Lower leg skin (tissue), 4 donors: ENCODE measurements at regions not wholly inside any gene's neighbourhood (a gene's known extent, or its start where the extent isn't known, plus 50 kb on each side); places are given as distances from the start of the nearest gene placed in this dataset.

ENCODE experiments used
- DNase-seq, 2 donors: peaks; one replicate each; pipeline ENCODE4 v3.0.0-alpha.2; 2019; ENCODE audit warnings: low spot score in 2 of 2
- H3K4me3 ChIP-seq: fragments of 200-600 bp; sonication (generic); 2 replicates; pipeline ENCODE4 v1.5.1; 2017; ENCODE audit warnings: mild to moderate bottlenecking, low read depth; ENCODE audit not compliant: poor library complexity, severe bottlenecking
- POLR2A ChIP-seq, 2 donors: fragments of 450-650 bp; IDR thresholded peaks; one replicate each; pipeline ENCODE4 v1.6.1; 2016 to 2017; ENCODE audit warnings: antibody characterized with exemption in 2 of 2, mild to moderate bottlenecking in 1 of 2, moderate library complexity in 1 of 2
- WGBS, 2 donors: methylation state at CpG; one replicate each; pipeline ENCODE4 v1.1.5; 2018; 5-methylcytosine and 5-hydroxymethylcytosine counted together
- intact Hi-C: fragments of 100-400 bp; cut with DNase I; formaldehyde crosslinking; loops from one replicate; pipeline ENCODE4 v1.15.0; 2023; ENCODE audit warnings: low total_unique reads
- TF ChIP-seq, protein P1 (sequence below), 3 donors: fragments of 450-650 bp; IDR thresholded peaks; one replicate each; pipeline ENCODE4 v1.5.1; 2016; ENCODE audit warnings: antibody characterized with exemption in 3 of 3, mild to moderate bottlenecking in 3 of 3, moderate library complexity in 2 of 3

DNA sequence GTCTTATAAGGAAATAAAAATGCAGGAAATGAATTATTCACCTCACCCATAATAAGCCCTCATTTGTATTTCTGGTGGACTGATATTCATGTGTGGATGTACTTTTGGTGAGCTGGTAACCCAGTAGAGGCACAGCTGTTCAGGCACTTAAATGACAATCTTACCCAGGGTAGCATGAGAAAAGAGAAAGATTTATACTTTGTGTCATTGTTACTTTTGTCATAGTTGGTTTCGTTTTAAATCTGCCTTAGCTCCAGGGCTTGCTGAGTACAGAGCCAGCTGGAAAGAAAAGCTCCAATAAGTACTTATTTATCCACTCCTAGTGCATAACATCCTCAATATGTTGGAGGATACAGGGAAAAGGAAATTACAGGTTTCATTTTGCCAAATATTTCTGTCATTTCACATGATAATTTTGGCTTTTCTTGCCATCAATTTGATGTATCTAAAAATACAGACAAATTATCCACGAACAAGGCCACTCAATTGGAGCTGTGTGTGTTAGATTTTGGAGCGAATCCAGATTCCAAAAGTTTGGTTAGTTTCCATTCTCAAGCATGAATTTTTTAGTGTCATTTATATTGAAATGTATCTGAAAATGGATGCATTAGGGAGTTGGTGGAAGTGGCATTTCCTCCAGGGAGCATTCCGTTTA, 1276.1 kb upstream of the FAM98A start:
- intact Hi-C loops, result no loop called here
- no peak for DNase-seq

DNA sequence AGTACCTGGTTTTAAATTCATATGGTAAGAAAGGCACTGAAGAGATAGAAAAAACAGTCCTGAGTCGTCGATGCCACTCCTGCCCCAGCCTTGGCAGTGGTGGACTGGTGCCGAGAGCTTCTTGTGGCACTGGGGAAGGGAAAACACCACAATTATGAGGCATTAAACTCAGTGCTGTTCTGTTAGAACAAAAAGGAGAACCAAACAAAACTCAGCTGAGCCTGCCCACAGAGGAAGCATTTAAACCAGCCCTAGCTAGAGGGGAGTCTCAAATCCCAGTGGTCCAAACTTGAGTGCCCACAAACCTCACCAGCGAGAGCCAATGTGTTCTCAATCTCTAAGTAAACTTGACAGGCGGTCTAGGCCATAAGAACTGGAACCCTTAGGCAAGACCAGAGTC, 1254.5 kb upstream of the FAM98A start:
- no peak overlapping the region for H3K4me3 ChIP-seq
- WGBS, 2 donors, result 82 to 83% methylated on average over 5 of the region's 5 CpGs
- DNase-seq, result no peak
- intact Hi-C loops, result no loop called here
- TF ChIP-seq, protein P1, sequence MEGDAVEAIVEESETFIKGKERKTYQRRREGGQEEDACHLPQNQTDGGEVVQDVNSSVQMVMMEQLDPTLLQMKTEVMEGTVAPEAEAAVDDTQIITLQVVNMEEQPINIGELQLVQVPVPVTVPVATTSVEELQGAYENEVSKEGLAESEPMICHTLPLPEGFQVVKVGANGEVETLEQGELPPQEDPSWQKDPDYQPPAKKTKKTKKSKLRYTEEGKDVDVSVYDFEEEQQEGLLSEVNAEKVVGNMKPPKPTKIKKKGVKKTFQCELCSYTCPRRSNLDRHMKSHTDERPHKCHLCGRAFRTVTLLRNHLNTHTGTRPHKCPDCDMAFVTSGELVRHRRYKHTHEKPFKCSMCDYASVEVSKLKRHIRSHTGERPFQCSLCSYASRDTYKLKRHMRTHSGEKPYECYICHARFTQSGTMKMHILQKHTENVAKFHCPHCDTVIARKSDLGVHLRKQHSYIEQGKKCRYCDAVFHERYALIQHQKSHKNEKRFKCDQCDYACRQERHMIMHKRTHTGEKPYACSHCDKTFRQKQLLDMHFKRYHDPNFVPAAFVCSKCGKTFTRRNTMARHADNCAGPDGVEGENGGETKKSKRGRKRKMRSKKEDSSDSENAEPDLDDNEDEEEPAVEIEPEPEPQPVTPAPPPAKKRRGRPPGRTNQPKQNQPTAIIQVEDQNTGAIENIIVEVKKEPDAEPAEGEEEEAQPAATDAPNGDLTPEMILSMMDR (IDR thresholded peaks at IDR 0.05), result no peak
- TF ChIP-seq POLR2A (IDR thresholded peaks at IDR 0.05), result no peak

More for the DNA sequence above, 1276.1 kb upstream of the FAM98A start:
- TF ChIP-seq, protein P1 (IDR thresholded peaks at IDR 0.05), result no peak
- TF ChIP-seq POLR2A (IDR thresholded peaks at IDR 0.05), result no peak
- H3K4me3 ChIP-seq, result no peak overlapping the region
- 35 to 36% methylated on average over 4 of the region's 4 CpGs for WGBS, 2 donors

DNA sequence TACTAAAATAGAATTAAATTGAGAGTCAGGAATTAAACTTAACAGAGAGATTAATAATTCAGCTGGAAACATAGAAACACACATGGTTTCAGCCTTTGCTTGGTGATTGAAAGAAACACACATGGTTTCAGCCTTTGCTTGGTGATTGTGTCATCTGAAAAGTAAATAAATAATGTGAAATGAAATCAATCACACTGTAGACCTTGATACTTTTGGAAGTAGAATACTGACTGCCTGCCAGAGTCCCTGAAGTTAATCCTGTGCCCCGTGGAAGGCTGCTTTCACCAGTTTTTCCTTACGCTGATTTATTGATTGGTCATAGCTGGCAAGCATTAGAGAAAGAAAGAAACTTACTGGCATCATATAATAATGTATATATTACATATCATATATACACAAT, 1252.7 kb upstream of the FAM98A start:
- DNase-seq, result no peak
- intact Hi-C loops, result no loop called here
- WGBS, 2 donors, result 81 to 88% methylated on average over 2 of the region's 2 CpGs

DNA sequence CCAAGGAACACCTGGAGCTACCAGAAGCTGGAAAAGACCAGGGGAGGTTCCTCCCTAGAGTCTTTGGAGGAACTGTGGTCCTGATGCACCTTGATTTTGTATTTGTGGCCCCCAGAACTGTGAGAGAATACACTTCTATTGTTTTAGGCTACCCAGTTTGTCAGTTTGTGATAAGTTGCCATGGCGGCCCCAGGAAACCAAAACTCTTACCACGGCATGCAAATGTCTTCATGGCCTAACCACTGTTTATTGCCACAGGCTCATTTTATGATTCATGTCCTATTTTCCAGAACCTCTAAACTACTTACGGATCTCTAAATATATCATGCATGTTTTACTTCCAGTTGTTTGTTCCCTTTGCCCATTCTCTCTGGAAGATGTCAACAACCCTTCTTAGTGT, 1250.7 kb upstream of the FAM98A start:
- 66 to 81% methylated on average over 3 of the region's 3 CpGs for WGBS, 2 donors
- no peak for DNase-seq
- intact Hi-C loops, result no loop called here
- TF ChIP-seq, protein P1 (IDR thresholded peaks at IDR 0.05), result no peak
- no peak for TF ChIP-seq POLR2A (IDR thresholded peaks at IDR 0.05)
- no peak overlapping the region for H3K4me3 ChIP-seq

More for the DNA sequence above, 1252.7 kb upstream of the FAM98A start:
- TF ChIP-seq POLR2A (IDR thresholded peaks at IDR 0.05), result no peak
- TF ChIP-seq, protein P1 (IDR thresholded peaks at IDR 0.05), result no peak
- no peak overlapping the region for H3K4me3 ChIP-seq

DNA sequence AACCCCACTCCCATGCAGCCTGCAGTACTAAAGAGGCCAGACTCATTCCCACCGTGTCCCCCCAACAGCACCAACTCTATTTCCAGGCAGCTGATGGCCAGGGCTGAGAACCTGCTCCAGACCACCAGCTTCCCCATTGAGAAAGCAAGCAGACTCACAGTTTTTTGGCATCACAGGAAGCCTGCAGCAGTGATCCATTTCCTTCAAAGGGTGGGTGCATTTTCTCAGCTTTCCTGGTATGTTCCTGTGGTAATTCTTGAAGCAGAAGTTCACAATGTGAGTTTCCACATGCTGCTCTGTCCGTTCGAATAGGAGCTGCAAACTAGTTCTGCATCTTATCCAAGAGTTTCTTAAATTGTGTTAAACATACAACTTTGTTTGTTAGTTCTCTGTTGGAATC, 1249.6 kb upstream of the FAM98A start:
- no peak overlapping the region for H3K4me3 ChIP-seq
- intact Hi-C loops, result no loop called here
- 64 to 80% methylated on average over 3 of the region's 3 CpGs for WGBS, 2 donors
- no peak for DNase-seq
- TF ChIP-seq POLR2A (IDR thresholded peaks at IDR 0.05), result no peak
- TF ChIP-seq, protein P1 (IDR thresholded peaks at IDR 0.05), result no peak

DNA sequence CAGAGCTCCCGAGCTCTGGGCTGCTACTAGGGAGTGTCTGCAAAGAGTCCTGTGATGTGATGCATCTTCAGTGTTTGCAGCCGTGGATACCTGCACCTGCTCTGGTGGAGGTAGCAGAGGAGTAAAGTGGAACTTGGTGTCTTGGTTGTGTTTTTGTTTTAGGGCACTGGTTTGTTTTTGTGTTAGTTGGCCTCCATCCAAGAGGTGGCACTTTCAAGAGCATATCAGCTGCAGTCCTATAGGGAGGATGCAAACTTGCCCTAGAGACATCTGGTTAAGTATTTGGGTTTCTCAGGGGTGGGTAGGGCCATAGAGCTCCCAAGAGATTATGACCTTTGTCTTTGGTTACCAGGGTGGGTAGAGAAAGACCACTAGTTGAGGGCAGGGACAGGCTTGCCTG, 1249.0 kb upstream of the FAM98A start:
- DNase-seq, result no peak
- intact Hi-C loops, result no loop called here
- no peak overlapping the region for H3K4me3 ChIP-seq
- 57 to 74% methylated on average over 2 of the region's 2 CpGs for WGBS, 2 donors
- TF ChIP-seq POLR2A (IDR thresholded peaks at IDR 0.05), result no peak
- TF ChIP-seq, protein P1 (IDR thresholded peaks at IDR 0.05), result no peak
